ENCODE measurements at regions not wholly inside any gene's neighbourhood (a gene's known extent, or its start where the extent isn't known, plus 50 kb on each side); places are given as distances from the start of the nearest gene placed in this dataset.

DNA sequence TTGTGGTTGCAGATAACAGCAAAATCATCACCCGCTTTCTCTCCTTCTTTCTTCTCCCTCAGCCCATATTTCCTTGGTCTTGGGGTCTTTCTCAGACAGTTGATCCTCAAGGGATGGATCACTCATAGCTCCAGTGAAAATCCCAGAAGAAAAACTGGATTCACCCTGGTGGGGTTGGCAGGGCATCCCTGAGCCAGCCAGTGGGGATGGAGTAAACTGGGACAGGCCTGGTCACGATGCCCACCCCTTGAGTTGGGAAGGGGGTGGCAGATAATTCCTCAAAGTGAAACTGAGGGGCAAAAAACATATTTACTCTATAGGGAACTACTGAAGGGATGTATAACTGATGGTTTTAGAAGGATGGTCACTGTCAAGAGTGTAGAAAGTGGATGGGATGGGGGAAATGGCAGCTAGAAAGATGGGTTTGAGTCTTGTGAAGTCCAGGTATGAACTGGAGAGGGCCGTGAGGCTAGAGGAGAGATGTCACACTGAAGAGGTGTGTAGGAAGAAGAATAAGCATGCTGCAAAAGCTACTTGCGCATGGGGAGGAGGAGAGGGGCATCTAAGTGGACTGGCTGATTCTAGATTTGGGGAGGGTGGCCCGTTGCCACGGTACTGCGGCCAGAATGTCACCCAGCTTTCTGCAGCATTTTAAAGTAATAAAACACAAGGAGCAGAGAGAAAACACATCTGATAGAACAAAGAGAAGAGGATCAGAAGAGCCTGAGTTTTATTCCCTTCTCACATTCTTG, 162.8 kb downstream of the PJA2 start:
- H3K9me3 ChIP-seq = no peaks in the 10 kb centered on the region
- no peak overlapping the region for H3K27ac ChIP-seq
- no peaks in the 10 kb centered on the region for H3K27me3 ChIP-seq
- DNase-seq (no peak), ATAC-seq (no peak)
- no peaks in the 10 kb centered on the region for H3K36me3 ChIP-seq (replicated peaks in 1 of 2; ENCODE audit: insufficient read depth in 1 of 2, low read depth in 2 of 2)
- H3K4me1 ChIP-seq = no peaks in the 10 kb centered on the region
- TF ChIP-seq CTCF (IDR thresholded peaks at IDR 0.05) = no peak
- TF ChIP-seq POLR2A (IDR thresholded peaks at IDR 0.05) = no peak
- intact Hi-C loops (cut with DNase I) = no loop called here
- H3K4me3 ChIP-seq = no peak overlapping the region
- 93 to 94% methylated on average over 7 of the region's 7 CpGs for WGBS, 2 donors
